GM21390 (cell line): ENCODE measurements at regions not wholly inside any gene's neighbourhood (a gene's known extent, or its start where the extent isn't known, plus 50 kb on each side); places are given as distances from the start of the nearest gene placed in this dataset.

Source experiments
- ATAC-seq: cut with Tn5 transposase; IDR thresholded peaks from one replicate; pipeline ENCODE4 v1.9.1; 2021; ENCODE audit not compliant: unreplicated experiment

GRCh38 chr15:95359966-95360365, 970.5 kb upstream of the NR2F2 start:
- no peak for ATAC-seq

GRCh38 chr15:95362306-95362705, 968.2 kb upstream of the NR2F2 start:
- ATAC-seq, result no peak

- ATAC-seq, result no peak
Observed at GRCh38 chr15:95363646-95364045, 966.9 kb upstream of the NR2F2 start.

GRCh38 chr15:95365511-95366107, 964.9 kb upstream of the NR2F2 start:
- no peak for ATAC-seq

- no peak for ATAC-seq
Observed at GRCh38 chr15:95368191-95368590, 962.3 kb upstream of the NR2F2 start.

- ATAC-seq, result no peak
Observed at GRCh38 chr15:95368755-95369601, 961.5 kb upstream of the NR2F2 start.

GRCh38 chr15:95370291-95370690, 960.2 kb upstream of the NR2F2 start:
- ATAC-seq, result no peak

GRCh38 chr15:95371664-95372063, 958.8 kb upstream of the NR2F2 start:
- ATAC-seq, result no peak

GRCh38 chr15:95375281-95375680, 955.2 kb upstream of the NR2F2 start:
- no peak for ATAC-seq

- ATAC-seq, result no peak
Observed at GRCh38 chr15:95377258-95377852, 953.1 kb upstream of the NR2F2 start.

- ATAC-seq, result no peak
Observed at GRCh38 chr15:95394186-95395067, 936.1 kb upstream of the NR2F2 start.

- no peak for ATAC-seq
Observed at GRCh38 chr15:95400428-95400827, 930.1 kb upstream of the NR2F2 start.

GRCh38 chr15:95401587-95401986, 928.9 kb upstream of the NR2F2 start:
- no peak for ATAC-seq

GRCh38 chr15:95405447-95405846, 925.1 kb upstream of the NR2F2 start:
- ATAC-seq, result no peak

GRCh38 chr15:95407534-95407933, 923.0 kb upstream of the NR2F2 start:
- ATAC-seq, result no peak

- no peak for ATAC-seq
Observed at GRCh38 chr15:95409211-95409610, 921.3 kb upstream of the NR2F2 start.

- ATAC-seq, result no peak
Observed at GRCh38 chr15:95409626-95410310, 920.7 kb upstream of the NR2F2 start.

- no peak for ATAC-seq
Observed at GRCh38 chr15:95410757-95411156, 919.7 kb upstream of the NR2F2 start.

GRCh38 chr15:95416576-95416975, 913.9 kb upstream of the NR2F2 start:
- ATAC-seq, result no peak

- ATAC-seq, result no peak
Observed at GRCh38 chr15:95417761-95418160, 912.7 kb upstream of the NR2F2 start.

GRCh38 chr15:95422255-95422654, 908.2 kb upstream of the NR2F2 start:
- no peak for ATAC-seq
